ENCODE measurements at regions not wholly inside any gene's neighbourhood (a gene's known extent, or its start where the extent isn't known, plus 50 kb on each side); places are given as distances from the start of the nearest gene placed in this dataset.
"Not testable (repeated sequence)": the region's sequence is repeated elsewhere in the genome, so short reads cannot be mapped to it uniquely, and the experiment has no call there.

- H3K9ac ChIP-seq (replicated peaks; ENCODE audit: extremely low read depth, insufficient read depth, low read length), result peak overlapping the region; percentile 53
- H3K79me2 ChIP-seq (ENCODE audit: control insufficient read depth, insufficient read depth, low read length); dilution Hi-C loops (cut with MboI; ENCODE audit: extremely low pct_ligation_motif_present, low sequenced_read_pairs); H3K9me3 ChIP-seq (replicated peaks; ENCODE audit: control insufficient read depth, insufficient read depth, low read length); H3K4me1 ChIP-seq (ENCODE audit: control insufficient read depth, extremely low read depth, insufficient read depth, low read length); intact Hi-C loops (cut with micrococcal nuclease); FAIRE-seq; H3K9me1 ChIP-seq (replicated peaks; ENCODE audit: control insufficient read depth, extremely low read depth, insufficient read depth, low read length); H4K20me1 ChIP-seq (replicated peaks; ENCODE audit: control insufficient read depth, extremely low read depth, insufficient read depth, low read length); H3K36me3 ChIP-seq (ENCODE audit: control insufficient read depth in 2 of 2, extremely low read depth in 1 of 2, insufficient read depth in 2 of 2, low read length in 2 of 2); CTCF ChIA-PET; H3K27me3 ChIP-seq (ENCODE audit: control insufficient read depth in 2 of 2, insufficient read depth in 2 of 2, low read length in 2 of 2); POLR2A ChIA-PET: not testable (repeated sequence)
- peak overlapping the region; percentile 1 for H3K4me2 ChIP-seq (ENCODE audit: insufficient read depth, low read length)
- H3K4me3 ChIP-seq (replicated peaks in 1 of 3; ENCODE audit: insufficient read depth in 1 of 3, low read depth in 1 of 3, low read length in 3 of 3), result peak overlapping the region; percentile 32 to 76 (median 38)
- peak; percentile 69 for DNase-seq (ENCODE audit: low read depth, low spot score)
- peak overlapping the region; percentile 2 for H2AFZ ChIP-seq (ENCODE audit: low read depth, low read length)
- BruUV-seq (replicated peaks), result TSS peak; percentile 82
- H3K27ac ChIP-seq (ENCODE audit: insufficient read depth, low read depth, low read length), result peak overlapping the region; percentile 72
Measured at GRCh38 chr20:26010224-26010941, 313.7 kb upstream of the ZNF337 start.

DNA sequence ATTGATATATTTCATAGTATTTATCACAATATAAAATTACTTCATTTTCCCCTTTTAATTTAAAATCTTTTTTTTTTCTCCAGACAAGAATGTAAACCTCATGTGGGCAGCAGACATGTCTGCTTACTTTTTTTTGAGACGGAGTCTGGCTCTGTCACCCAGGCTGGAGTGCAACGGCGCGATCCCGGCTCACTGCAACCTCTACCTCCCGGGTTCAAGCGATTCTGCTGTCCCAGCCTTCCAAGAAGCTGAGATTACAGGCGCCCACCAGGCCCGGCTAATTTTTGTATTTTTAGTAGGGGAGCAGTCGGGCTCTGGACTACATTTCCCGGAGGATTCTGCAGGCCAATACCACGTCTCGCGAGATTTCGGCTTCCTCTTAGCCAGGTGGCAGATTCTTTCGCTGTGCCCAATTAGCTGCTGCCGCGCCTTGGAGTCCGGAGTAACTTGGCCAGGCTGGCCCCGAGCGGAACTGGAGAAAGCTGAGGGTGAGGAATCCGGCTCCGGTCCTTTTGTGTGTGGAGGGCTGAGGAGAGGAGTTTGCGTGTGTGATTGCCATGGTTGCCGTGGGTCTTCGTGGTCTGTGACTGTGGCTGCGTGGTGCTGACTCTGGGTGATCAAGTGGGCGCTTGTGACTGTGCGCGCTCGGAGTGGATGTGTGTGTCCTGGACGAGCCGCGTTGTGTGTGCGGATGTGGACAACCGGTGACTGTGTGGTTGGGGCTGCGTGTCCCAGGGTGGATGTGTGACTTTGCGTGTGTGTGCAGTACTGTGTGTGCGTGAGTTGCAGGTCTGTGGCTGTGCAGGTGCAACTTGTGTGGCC, 313.0 kb upstream of the ZNF337 start:
- dilution Hi-C loops (cut with MboI; ENCODE audit: extremely low pct_ligation_motif_present, low sequenced_read_pairs); CTCF ChIA-PET; intact Hi-C loops (cut with micrococcal nuclease); H3K9me1 ChIP-seq (replicated peaks; ENCODE audit: control insufficient read depth, extremely low read depth, insufficient read depth, low read length); H3K36me3 ChIP-seq (ENCODE audit: control insufficient read depth in 2 of 2, extremely low read depth in 1 of 2, insufficient read depth in 2 of 2, low read length in 2 of 2); H3K27me3 ChIP-seq (ENCODE audit: control insufficient read depth in 2 of 2, insufficient read depth in 2 of 2, low read length in 2 of 2); POLR2A ChIA-PET; H4K20me1 ChIP-seq (replicated peaks; ENCODE audit: control insufficient read depth, extremely low read depth, insufficient read depth, low read length); H3K79me2 ChIP-seq (ENCODE audit: control insufficient read depth, insufficient read depth, low read length); H3K9me3 ChIP-seq (replicated peaks; ENCODE audit: control insufficient read depth, insufficient read depth, low read length); H3K4me1 ChIP-seq (ENCODE audit: control insufficient read depth, extremely low read depth, insufficient read depth, low read length): not testable (repeated sequence)
- Histone ChIP-seq H3K27ac (ENCODE audit: insufficient read depth, low read depth, low read length) (peak overlapping the region; percentile 72), H3K4me2 (ENCODE audit: insufficient read depth, low read length) (peak overlapping the region; percentile 1), H2AFZ (ENCODE audit: low read depth, low read length) (peak overlapping the region; percentile 70), H3K9ac (replicated peaks; ENCODE audit: extremely low read depth, insufficient read depth, low read length) (peak overlapping the region; percentile 53), H3K4me3 (replicated peaks in 1 of 3; ENCODE audit: insufficient read depth in 1 of 3, low read depth in 1 of 3, low read length in 3 of 3) (peak overlapping the region; percentile 38 to 76 (median 50))
- TF ChIP-seq POLR2A (IDR thresholded peaks at IDR 0.05; ENCODE audit: low read depth, low read length) (peak; percentile 60), POLR2AphosphoS5 (IDR thresholded peaks at IDR 0.05; ENCODE audit: insufficient read depth, low read depth, low read length) (peak; percentile 38)
- BruUV-seq (replicated peaks), result TSS peak; percentile 81
- DNase-seq (ENCODE audit: low read depth, low spot score) (peak; percentile 90), FAIRE-seq (peak; percentile 67)

GRCh38 chr20:26008026-26008425, 311.4 kb upstream of the ZNF337 start:
- H3K9me3 ChIP-seq (replicated peaks; ENCODE audit: control insufficient read depth, insufficient read depth, low read length); CTCF ChIA-PET; dilution Hi-C loops (cut with MboI; ENCODE audit: extremely low pct_ligation_motif_present, low sequenced_read_pairs); H3K9ac ChIP-seq (replicated peaks; ENCODE audit: extremely low read depth, insufficient read depth, low read length); POLR2A ChIA-PET; BruUV-seq (replicated peaks); H3K9me1 ChIP-seq (replicated peaks; ENCODE audit: control insufficient read depth, extremely low read depth, insufficient read depth, low read length); H3K27ac ChIP-seq (ENCODE audit: insufficient read depth, low read depth, low read length); H3K4me1 ChIP-seq (ENCODE audit: control insufficient read depth, extremely low read depth, insufficient read depth, low read length); H3K4me2 ChIP-seq (ENCODE audit: insufficient read depth, low read length); H3K79me2 ChIP-seq (ENCODE audit: control insufficient read depth, insufficient read depth, low read length); intact Hi-C loops (cut with micrococcal nuclease); H2AFZ ChIP-seq (ENCODE audit: low read depth, low read length); H3K4me3 ChIP-seq (replicated peaks in 1 of 3; ENCODE audit: insufficient read depth in 1 of 3, low read depth in 1 of 3, low read length in 3 of 3); H3K27me3 ChIP-seq (ENCODE audit: control insufficient read depth in 2 of 2, insufficient read depth in 2 of 2, low read length in 2 of 2); DNase-seq (ENCODE audit: low read depth, low spot score); H4K20me1 ChIP-seq (replicated peaks; ENCODE audit: control insufficient read depth, extremely low read depth, insufficient read depth, low read length); FAIRE-seq; H3K36me3 ChIP-seq (ENCODE audit: control insufficient read depth in 2 of 2, extremely low read depth in 1 of 2, insufficient read depth in 2 of 2, low read length in 2 of 2): not testable (repeated sequence)

- H2AFZ ChIP-seq (ENCODE audit: low read depth, low read length); intact Hi-C loops (cut with micrococcal nuclease); BruUV-seq (replicated peaks); H3K9ac ChIP-seq (replicated peaks; ENCODE audit: extremely low read depth, insufficient read depth, low read length); H3K27me3 ChIP-seq (ENCODE audit: control insufficient read depth in 2 of 2, insufficient read depth in 2 of 2, low read length in 2 of 2); H3K27ac ChIP-seq (ENCODE audit: insufficient read depth, low read depth, low read length); H3K36me3 ChIP-seq (ENCODE audit: control insufficient read depth in 2 of 2, extremely low read depth in 1 of 2, insufficient read depth in 2 of 2, low read length in 2 of 2); dilution Hi-C loops (cut with MboI; ENCODE audit: extremely low pct_ligation_motif_present, low sequenced_read_pairs); H3K9me1 ChIP-seq (replicated peaks; ENCODE audit: control insufficient read depth, extremely low read depth, insufficient read depth, low read length); H3K79me2 ChIP-seq (ENCODE audit: control insufficient read depth, insufficient read depth, low read length); H3K4me3 ChIP-seq (replicated peaks in 1 of 3; ENCODE audit: insufficient read depth in 1 of 3, low read depth in 1 of 3, low read length in 3 of 3); H3K9me3 ChIP-seq (replicated peaks; ENCODE audit: control insufficient read depth, insufficient read depth, low read length); H4K20me1 ChIP-seq (replicated peaks; ENCODE audit: control insufficient read depth, extremely low read depth, insufficient read depth, low read length); POLR2A ChIA-PET; FAIRE-seq; H3K4me1 ChIP-seq (ENCODE audit: control insufficient read depth, extremely low read depth, insufficient read depth, low read length); CTCF ChIA-PET; H3K4me2 ChIP-seq (ENCODE audit: insufficient read depth, low read length); DNase-seq (ENCODE audit: low read depth, low spot score): not testable (repeated sequence)
Measured at GRCh38 chr20:26006164-26006563, 309.5 kb upstream of the ZNF337 start.
